Adrenal gland (tissue), 9 donors: ENCODE measurements at regions not wholly inside any gene's neighbourhood (a gene's known extent, or its start where the extent isn't known, plus 50 kb on each side); places are given as distances from the start of the nearest gene placed in this dataset.

Source experiments
- DNase-seq, 7 donors: peaks; one replicate each; pipeline ENCODE4 v3.0.0-alpha.2; 2019 to 2020
- H3K27ac ChIP-seq, 5 donors: fragments of 200-600 bp; sonication (generic) in 4 of 5; 1 replicate in 3 of 5; 2 replicates in 2 of 5; pipeline versions ENCODE4 v1.5.1 to v1.8.0; 2016 to 2020; ENCODE audit warnings: mild to moderate bottlenecking in 1 of 5
- H3K27me3 ChIP-seq: fragments of 200-600 bp; 2 replicates; pipeline ENCODE4 v1.8.0; 2021
- H3K36me3 ChIP-seq, 2 donors: fragments of 200-600 bp; replicated peaks in 1 of 2; 1 replicate in 1 of 2; 2 replicates in 1 of 2; pipeline versions ENCODE4 v1.5.1 to v1.8.0; 2018 to 2022
- H3K4me1 ChIP-seq, 2 donors: fragments of 200-600 bp; replicated peaks in 1 of 2; 1 replicate in 1 of 2; 2 replicates in 1 of 2; pipeline versions ENCODE4 v1.5.1 to v1.8.0; 2018 to 2021
- H3K4me3 ChIP-seq, 4 donors: fragments of 200-600 bp; sonication (generic) in 3 of 4; one replicate each; pipeline ENCODE4 v1.5.1; 2016 to 2018
- H3K9me3 ChIP-seq, 3 donors: fragments of 200-600 bp; sonication (generic) in 1 of 3; replicated peaks in 1 of 3; 1 replicate in 2 of 3; 2 replicates in 1 of 3; pipeline versions ENCODE4 v1.5.1 to v1.8.0; 2016 to 2021
- POLR2A ChIP-seq, 2 donors: fragments of 450-650 bp; IDR thresholded peaks; one replicate each; pipeline ENCODE4 v1.6.1; 2017; ENCODE audit warnings: antibody characterized with exemption in 2 of 2, mild to moderate bottlenecking in 2 of 2, moderate library complexity in 1 of 2
- WGBS, 4 donors: extraction: QIAGEN DNeasy Blood & Tissue Kit in 2 of 4; methylation state at CpG; one replicate each; pipeline versions ENCODE4 v1.1.5 to v1.1.7; 2013 to 2017; 5-methylcytosine and 5-hydroxymethylcytosine counted together
- intact Hi-C, 2 donors: fragments of 100-400 bp; cut with DNase I; formaldehyde crosslinking; loops; one replicate each; pipeline versions ENCODE4 v1.14.1 to v1.15.0; 2022 to 2023
- TF ChIP-seq, protein P1 (sequence below), 6 experiments: fragments of 450-650 bp in 4 of 6; fragments of 200-600 bp in 2 of 6; sonication (generic) in 1 of 6; IDR thresholded peaks; 1 replicate in 5 of 6; 2 replicates in 1 of 6; pipeline versions ENCODE4 v1.5.1 to v1.8.0; 2016 to 2021; ENCODE audit warnings: antibody characterized with exemption in 6 of 6, mild to moderate bottlenecking in 2 of 6, moderate library complexity in 1 of 6
- donor health status: healthy with polysubstance abuse.
- donor health status: Bipolar disorder and iron deficiency.
- donor health status: DM: yes; HTN: yes; CAD: no.
- donor health status: DM: no; HTN: no; CAD: no.
- donor health status: DM: no; HTN: no; CAD: no.

DNA sequence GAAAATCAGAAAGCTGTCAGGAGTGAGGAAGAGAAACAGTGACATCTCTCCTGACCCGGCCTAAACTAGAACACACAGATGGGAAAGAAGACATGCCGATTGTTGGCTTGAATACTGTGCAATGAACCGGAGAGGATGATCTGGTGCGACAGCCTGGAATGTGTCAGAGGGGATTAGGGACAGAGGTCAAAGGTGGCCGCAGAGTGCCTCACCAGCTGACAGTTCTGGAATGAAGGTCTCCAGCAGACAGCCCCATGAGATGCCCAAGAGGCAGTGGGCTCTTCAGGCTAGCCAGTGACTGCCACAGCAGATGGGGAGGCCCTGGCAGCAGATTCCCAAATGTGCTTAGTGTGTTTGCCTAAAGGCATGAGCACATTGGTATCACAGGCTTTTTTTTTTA is 623.2 kb downstream of the CDH8 start:
- no peak for TF ChIP-seq POLR2A (IDR thresholded peaks at IDR 0.05)
- TF ChIP-seq, protein P1, sequence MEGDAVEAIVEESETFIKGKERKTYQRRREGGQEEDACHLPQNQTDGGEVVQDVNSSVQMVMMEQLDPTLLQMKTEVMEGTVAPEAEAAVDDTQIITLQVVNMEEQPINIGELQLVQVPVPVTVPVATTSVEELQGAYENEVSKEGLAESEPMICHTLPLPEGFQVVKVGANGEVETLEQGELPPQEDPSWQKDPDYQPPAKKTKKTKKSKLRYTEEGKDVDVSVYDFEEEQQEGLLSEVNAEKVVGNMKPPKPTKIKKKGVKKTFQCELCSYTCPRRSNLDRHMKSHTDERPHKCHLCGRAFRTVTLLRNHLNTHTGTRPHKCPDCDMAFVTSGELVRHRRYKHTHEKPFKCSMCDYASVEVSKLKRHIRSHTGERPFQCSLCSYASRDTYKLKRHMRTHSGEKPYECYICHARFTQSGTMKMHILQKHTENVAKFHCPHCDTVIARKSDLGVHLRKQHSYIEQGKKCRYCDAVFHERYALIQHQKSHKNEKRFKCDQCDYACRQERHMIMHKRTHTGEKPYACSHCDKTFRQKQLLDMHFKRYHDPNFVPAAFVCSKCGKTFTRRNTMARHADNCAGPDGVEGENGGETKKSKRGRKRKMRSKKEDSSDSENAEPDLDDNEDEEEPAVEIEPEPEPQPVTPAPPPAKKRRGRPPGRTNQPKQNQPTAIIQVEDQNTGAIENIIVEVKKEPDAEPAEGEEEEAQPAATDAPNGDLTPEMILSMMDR (IDR thresholded peaks at IDR 0.05), result no peak
- intact Hi-C loops, result no loop called here
- 60 to 66% (median 63%) methylated on average over 5 of the region's 5 CpGs for WGBS, 4 donors
- H3K36me3 ChIP-seq, result no peaks in the 10 kb centered on the region
- no peaks in the 10 kb centered on the region for H3K4me1 ChIP-seq
- H3K4me3 ChIP-seq, result no peak overlapping the region
- H3K27ac ChIP-seq, result no peak overlapping the region
- H3K27me3 ChIP-seq, result no peaks in the 10 kb centered on the region
- no peaks in the 10 kb centered on the region for H3K9me3 ChIP-seq
- no peak for DNase-seq

DNA sequence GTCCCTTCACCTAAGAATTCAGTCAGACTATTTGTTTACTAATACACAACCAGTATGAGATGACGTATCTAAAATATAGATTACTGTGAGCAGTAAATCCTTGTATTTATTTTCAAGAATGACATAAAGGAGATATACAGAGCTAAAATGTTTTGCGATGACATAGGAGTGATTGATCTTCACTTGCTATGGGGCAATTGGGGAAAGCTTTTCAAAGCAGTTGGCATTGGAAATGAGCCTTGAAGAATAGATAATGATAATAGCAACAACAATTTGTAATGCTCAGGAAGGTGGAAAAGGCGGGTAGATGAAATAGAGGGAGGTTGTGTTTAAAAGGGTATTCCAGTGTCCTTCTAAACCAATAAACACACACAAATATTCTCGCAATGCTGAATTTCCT is 623.7 kb downstream of the CDH8 start:
- Histone ChIP-seq H3K36me3 (no peaks in the 10 kb centered on the region), H3K27ac (no peak overlapping the region), H3K4me1 (no peaks in the 10 kb centered on the region), H3K27me3 (no peaks in the 10 kb centered on the region), H3K9me3 (no peaks in the 10 kb centered on the region), H3K4me3 (no peak overlapping the region)
- no peak for TF ChIP-seq POLR2A (IDR thresholded peaks at IDR 0.05)
- TF ChIP-seq, protein P1 (IDR thresholded peaks at IDR 0.05), result no peak
- intact Hi-C loops, result no loop called here
- WGBS, 4 donors, result 62 to 76% (median 66%) methylated on average over 4 of the region's 4 CpGs
- DNase-seq, result no peak

DNA sequence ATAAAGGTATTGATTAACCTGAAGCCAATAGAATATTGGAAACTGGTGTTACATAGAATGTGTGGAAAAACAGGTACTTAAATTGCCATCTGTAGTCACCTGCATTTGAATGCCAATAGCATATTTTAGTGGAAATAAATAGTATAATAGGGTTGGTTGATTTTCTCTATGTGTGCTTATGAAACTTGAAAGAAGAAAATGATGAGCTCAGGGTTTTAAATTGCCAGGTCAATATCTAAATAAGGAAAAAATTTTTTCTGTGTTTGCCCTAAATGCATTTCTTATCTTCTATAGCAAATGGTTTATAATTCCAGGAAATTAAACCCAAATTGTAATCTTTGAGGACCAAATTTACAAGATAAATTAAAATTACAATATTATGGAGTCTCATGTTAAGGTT is 626.6 kb downstream of the CDH8 start:
- Histone ChIP-seq H3K27ac (no peak overlapping the region), H3K9me3 (no peaks in the 10 kb centered on the region), H3K4me1 (no peaks in the 10 kb centered on the region), H3K27me3 (no peaks in the 10 kb centered on the region), H3K4me3 (no peak overlapping the region), H3K36me3 (no peaks in the 10 kb centered on the region)
- no peak for DNase-seq
- intact Hi-C loops, result no loop called here
- TF ChIP-seq POLR2A (IDR thresholded peaks at IDR 0.05), result no peak
- TF ChIP-seq, protein P1 (IDR thresholded peaks at IDR 0.05), result no peak

DNA sequence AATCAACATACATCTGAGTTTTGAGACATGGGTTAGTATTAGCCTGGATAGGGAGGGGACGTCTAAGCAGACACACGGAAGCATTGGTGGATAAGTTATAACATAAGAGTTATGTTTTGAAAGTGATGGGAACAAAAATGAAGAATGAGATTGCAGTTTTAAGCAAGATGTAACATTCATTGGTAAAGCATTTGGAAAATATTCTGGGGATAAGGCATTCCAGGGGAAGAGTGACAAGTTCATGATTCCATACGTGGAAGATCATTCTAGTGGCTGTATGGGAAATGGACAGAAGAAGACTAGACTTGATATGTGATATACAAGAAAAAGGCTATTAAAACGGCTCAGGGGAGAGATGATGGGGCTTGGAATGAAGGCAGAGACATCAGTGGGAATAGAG is 632.9 kb downstream of the CDH8 start:
- intact Hi-C loops, result no loop called here
- H3K9me3 ChIP-seq, result no peaks in the 10 kb centered on the region
- H3K36me3 ChIP-seq, result no peaks in the 10 kb centered on the region

More for the DNA sequence above, 632.9 kb downstream of the CDH8 start:
- no peak overlapping the region for H3K27ac ChIP-seq
- no peak for DNase-seq
- WGBS, 4 donors, result 64 to 81% (median 71%) methylated on average over 4 of the region's 4 CpGs
- no peaks in the 10 kb centered on the region for H3K27me3 ChIP-seq
- H3K4me3 ChIP-seq, result no peak overlapping the region
- no peak for TF ChIP-seq POLR2A (IDR thresholded peaks at IDR 0.05)
- TF ChIP-seq, protein P1 (IDR thresholded peaks at IDR 0.05), result no peak
- no peaks in the 10 kb centered on the region for H3K4me1 ChIP-seq
